NCI-H748 treated with DMSO at 0.1 percent for 48 hours (cell line): ENCODE measurements at regions not wholly inside any gene's neighbourhood (a gene's known extent, or its start where the extent isn't known, plus 50 kb on each side); places are given as distances from the start of the nearest gene placed in this dataset.
A peak's percentile ranks its signal among the peaks of the same experiment; 100 is the strongest.
"Not testable (repeated sequence)": the region's sequence is repeated elsewhere in the genome, so short reads cannot be mapped to it uniquely, and the experiment has no call there.

ENCODE experiments used
- DNase-seq: peaks from one replicate; lab custom pipeline; 2025; lab: John Stamatoyannopoulos, UW

- no peak for DNase-seq
These were observed 147.5 kb upstream of the TSLP start for GRCh38 chr5:110923971-110924370.

- DNase-seq, result no peak
These were observed 146.1 kb upstream of the TSLP start for GRCh38 chr5:110925398-110925797.

GRCh38 chr5:110925916-110926315, 145.6 kb upstream of the TSLP start:
- DNase-seq, result no peak

- no peak for DNase-seq
These were observed 138.6 kb upstream of the TSLP start for GRCh38 chr5:110932755-110933488.

GRCh38 chr5:110940136-110940535, 131.4 kb upstream of the TSLP start:
- DNase-seq, result no peak

- no peak for DNase-seq
These were observed 125.6 kb upstream of the TSLP start for GRCh38 chr5:110945874-110946436.

- no peak for DNase-seq
These were observed 120.1 kb upstream of the TSLP start for GRCh38 chr5:110951373-110951791.

GRCh38 chr5:110956280-110956912, 115.1 kb upstream of the TSLP start:
- no peak for DNase-seq

GRCh38 chr5:110956913-110957813, 114.3 kb upstream of the TSLP start:
- DNase-seq, result no peak

GRCh38 chr5:110957934-110958333, 113.6 kb upstream of the TSLP start:
- no peak for DNase-seq

GRCh38 chr5:110963495-110963894, 108.0 kb upstream of the TSLP start:
- DNase-seq, result no peak

- no peak for DNase-seq
These were observed 105.5 kb upstream of the TSLP start for GRCh38 chr5:110965773-110966581.

GRCh38 chr5:110968246-110969005, 103.1 kb upstream of the TSLP start:
- DNase-seq, result no peak

GRCh38 chr5:110969502-110969901, 102.0 kb upstream of the TSLP start:
- peak; percentile 87 for DNase-seq

- no peak for DNase-seq
These were observed 98.0 kb upstream of the TSLP start for GRCh38 chr5:110973510-110973909.

GRCh38 chr5:110977915-110978314, 93.6 kb upstream of the TSLP start:
- no peak for DNase-seq

- DNase-seq, result peak; percentile 43
These were observed 85.6 kb upstream of the TSLP start for GRCh38 chr5:110985882-110986281.

- DNase-seq, result not testable (repeated sequence)
These were observed 83.9 kb upstream of the TSLP start for GRCh38 chr5:110987573-110987972.

- DNase-seq, result no peak
These were observed 74.8 kb upstream of the TSLP start for GRCh38 chr5:110996742-110997141.

GRCh38 chr5:111002036-111002435, 69.5 kb upstream of the TSLP start:
- no peak for DNase-seq

- DNase-seq, result no peak
These were observed 67.9 kb upstream of the TSLP start for GRCh38 chr5:111003623-111004022.
